Skeletal muscle cell (primary cell): ENCODE measurements at regions not wholly inside any gene's neighbourhood (a gene's known extent, or its start where the extent isn't known, plus 50 kb on each side); places are given as distances from the start of the nearest gene placed in this dataset.
"Not testable (repeated sequence)": the region's sequence is repeated elsewhere in the genome, so short reads cannot be mapped to it uniquely, and the experiment has no call there.

Source experiments
- DNase-seq: peaks from one replicate; pipeline ENCODE4 v3.0.0-alpha.2; 2010; ENCODE audit warnings: low read depth
- H3K4me3 ChIP-seq: 2 replicates; pipeline ENCODE4 v1.5.1; 2011; ENCODE audit warnings: low read depth, mild to moderate bottlenecking, control low read depth, low read length, moderate library complexity

DNA sequence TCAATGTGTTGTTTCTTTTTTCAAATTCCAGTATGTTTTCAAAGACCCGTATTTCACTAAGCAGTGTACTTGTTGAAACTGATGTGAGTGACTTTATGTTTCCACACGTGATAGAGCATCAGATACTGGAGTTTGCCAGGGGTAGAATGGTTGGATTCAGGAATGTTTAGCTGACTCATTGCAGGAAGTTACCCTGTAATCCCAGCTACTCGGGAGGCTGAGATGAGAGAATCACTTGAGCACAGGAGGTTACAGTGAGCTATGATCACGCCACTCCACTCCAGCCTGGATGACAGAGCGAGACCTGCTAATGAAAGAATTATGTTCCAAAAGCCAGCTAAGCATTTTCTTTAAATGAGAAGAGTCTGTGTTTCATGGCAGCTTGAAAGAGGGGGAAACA is 147.6 kb downstream of the RBMX2 start:
- not testable (repeated sequence) for DNase-seq, H3K4me3 ChIP-seq

DNA sequence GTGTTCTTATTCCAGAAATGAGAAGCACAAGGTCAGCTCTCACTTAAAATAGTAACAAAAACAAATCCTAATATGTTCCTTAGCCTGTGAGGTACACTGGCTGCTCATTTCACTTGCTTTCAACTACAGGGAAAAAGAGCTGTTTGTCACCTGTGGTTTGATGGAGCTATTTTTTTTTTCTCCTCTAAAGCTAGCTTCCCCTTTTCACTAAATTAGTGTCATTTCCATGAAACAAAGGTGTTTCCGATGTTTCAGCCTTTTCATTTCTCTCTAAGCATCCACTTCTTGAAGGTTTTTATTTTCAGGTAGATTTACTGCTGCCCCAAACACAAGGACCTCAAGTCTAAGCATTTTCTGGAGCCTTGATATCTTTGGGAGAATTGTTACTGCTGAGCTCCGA is 148.6 kb downstream of the RBMX2 start:
- DNase-seq, result no peak
- no peak overlapping the region for H3K4me3 ChIP-seq

DNA sequence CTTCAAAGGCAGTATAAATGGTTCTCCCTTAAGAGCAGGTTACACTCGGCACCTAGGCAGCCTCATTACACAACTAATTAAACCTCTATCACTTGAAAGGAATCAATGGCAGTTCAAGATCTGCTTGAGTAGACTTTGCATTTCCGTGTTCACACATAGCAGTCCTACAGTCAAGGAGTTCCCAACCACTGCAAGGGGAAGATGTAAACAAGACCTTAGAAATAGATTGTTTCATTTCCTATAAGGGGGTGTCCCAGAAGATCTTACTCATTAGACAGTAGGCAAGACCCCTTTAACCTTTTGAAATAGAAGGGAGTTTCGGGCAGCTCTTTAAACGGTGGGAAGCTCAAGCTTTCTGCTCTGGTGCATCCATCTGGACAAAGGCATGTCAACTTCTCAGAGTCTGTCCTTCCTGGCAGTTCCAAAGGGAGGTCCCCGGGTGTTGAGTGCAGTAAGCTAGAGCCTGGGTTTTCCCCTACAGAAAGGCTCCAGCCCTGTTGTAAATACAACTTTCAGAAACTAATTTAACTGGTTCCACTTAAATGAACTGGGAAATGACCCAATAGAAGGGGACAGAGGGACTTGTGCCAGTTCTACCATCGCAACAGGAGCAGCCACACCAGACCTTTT is 150.8 kb downstream of the RBMX2 start:
- DNase-seq, result no peak
- H3K4me3 ChIP-seq, result no peak overlapping the region

- no peak overlapping the region for H3K4me3 ChIP-seq
Observed at GRCh38 chrX:130555341-130555740, 153.6 kb downstream of the RBMX2 start.

GRCh38 chrX:130555757-130556156 is 154.0 kb downstream of the RBMX2 start:
- no peak overlapping the region for H3K4me3 ChIP-seq
- DNase-seq, result no peak

More at GRCh38 chrX:130555341-130555740, 153.6 kb downstream of the RBMX2 start:
- no peak for DNase-seq

DNA sequence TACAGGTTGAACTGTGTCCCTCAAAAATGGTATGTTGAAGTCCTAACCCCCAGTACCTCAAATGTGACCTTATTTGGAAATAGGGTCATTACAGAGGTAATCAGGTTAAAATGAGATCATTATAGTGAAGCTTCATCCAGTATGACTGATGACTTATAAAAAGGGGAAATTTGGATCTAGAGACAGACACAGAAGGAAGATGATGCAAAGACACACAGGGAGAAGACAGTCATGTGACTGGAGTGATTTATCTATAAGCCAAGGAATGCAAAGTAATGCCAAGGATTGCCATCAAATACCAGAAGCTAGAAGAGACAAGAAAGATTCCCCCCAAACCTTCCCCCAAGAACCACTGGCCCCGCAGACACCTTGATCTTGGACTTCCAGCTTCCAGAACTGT is 155.2 kb downstream of the RBMX2 start:
- no peak for DNase-seq
- no peak overlapping the region for H3K4me3 ChIP-seq

- no peak overlapping the region for H3K4me3 ChIP-seq
- no peak for DNase-seq
Observed at GRCh38 chrX:130560544-130560943, 158.8 kb downstream of the RBMX2 start.

GRCh38 chrX:130561930-130562329 is 160.1 kb downstream of the RBMX2 start:
- no peak for DNase-seq
- no peak overlapping the region for H3K4me3 ChIP-seq

GRCh38 chrX:130563476-130563875 is 161.7 kb downstream of the RBMX2 start:
- no peak overlapping the region for H3K4me3 ChIP-seq
- DNase-seq, result no peak

GRCh38 chrX:130566028-130566683 is 164.4 kb downstream of the RBMX2 start:
- DNase-seq, result no peak
- no peak overlapping the region for H3K4me3 ChIP-seq

- not testable (repeated sequence) for DNase-seq
Observed at GRCh38 chrX:130573030-130573429, 171.2 kb downstream of the RBMX2 start.

More at GRCh38 chrX:130573030-130573429, 171.2 kb downstream of the RBMX2 start:
- not testable (repeated sequence) for H3K4me3 ChIP-seq
